ENCODE measurements at regions not wholly inside any gene's neighbourhood (a gene's known extent, or its start where the extent isn't known, plus 50 kb on each side); places are given as distances from the start of the nearest gene placed in this dataset.

DNA sequence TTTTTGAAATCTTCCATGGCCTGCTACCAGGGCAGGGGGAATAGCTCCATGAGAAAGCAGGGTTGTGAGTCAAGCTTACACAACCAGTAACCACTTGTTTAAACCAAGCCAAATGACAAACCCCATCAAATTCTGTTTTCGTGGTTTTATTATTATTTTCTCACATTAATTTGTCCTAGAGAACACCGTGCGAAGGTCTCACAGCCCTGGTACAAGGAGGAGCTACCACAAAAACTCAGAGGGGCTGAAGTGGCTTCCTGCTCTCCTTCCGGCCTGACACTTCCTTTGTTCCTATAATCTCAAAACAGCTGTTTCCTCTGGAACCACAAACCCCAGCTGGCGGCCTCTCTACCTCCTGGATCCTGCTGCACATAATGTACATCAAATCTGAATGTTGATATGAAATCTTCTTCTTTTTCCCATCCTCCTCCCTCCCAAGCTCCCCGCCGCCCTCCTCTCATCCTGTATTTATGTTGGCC is 375.9 kb downstream of the MCTP2 start:
- DNase-seq = no peak

- DNase-seq = no peak
These were observed 378.7 kb downstream of the MCTP2 start for GRCh38 chr15:94610069-94610468.

DNA sequence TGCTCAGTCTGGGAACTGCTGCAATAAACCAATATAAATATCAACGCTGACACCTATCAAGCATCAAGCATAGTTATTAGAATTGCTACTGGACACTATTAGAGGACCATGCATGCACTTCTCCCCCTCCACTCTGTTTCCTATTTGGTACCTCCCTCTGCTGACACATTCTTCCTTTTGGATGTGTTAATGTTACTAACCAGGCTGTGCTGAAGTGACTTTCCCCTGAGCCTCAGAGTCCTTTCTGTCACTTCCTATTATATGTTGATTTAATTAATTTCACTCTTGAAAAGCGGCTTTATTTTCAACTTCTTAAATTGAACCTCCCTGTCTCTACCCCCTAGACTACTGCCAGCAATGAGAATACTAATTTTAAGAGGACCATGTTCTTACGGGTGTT is 379.1 kb downstream of the MCTP2 start:
- no peak for DNase-seq

DNA sequence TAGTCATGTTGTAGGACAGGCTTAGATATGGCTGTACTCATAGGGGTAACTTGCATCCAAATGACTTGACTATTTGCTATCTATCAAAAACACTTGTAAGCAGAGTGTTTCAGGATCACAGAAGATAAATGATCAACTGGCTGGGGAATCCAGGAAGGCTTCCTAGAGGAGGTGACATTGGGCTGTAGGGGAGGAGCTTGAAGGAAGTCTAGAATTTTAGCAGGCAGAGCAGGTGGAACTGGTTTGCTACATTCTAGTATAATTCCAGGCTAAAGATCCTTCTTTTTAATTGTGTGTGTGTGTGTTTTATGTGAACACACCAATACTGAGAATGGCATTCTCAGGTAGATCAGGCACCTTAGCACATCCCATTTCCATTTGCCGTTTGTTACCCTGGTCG is 380.3 kb downstream of the MCTP2 start:
- DNase-seq = no peak

GRCh38 chr15:94615688-94616087 is 384.3 kb downstream of the MCTP2 start:
- no peak for DNase-seq

GRCh38 chr15:94620632-94621031 is 389.3 kb downstream of the MCTP2 start:
- no peak for DNase-seq

GRCh38 chr15:94621736-94622135 is 390.4 kb downstream of the MCTP2 start:
- DNase-seq = no peak

DNA sequence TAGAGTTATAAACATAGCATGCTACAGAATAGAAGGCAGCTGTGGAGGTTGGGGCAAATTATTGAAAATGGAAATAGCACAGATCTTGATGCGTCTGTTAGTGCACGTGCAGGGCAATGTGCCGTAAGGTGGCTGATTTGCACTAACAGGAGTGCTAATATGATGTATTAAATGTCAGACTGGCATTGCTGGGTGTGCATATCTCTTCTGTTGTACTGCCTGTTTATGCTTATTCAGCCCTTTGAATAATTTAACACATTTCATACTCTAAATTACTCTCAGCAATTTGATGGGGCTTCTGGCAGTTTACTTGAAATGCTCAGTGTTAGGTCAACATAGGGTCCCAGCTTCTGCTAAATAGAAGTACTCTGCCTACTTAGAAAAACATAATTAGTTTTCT is 395.6 kb downstream of the MCTP2 start:
- DNase-seq = no peak

GRCh38 chr15:94631608-94632007 is 400.2 kb downstream of the MCTP2 start:
- DNase-seq = no peak

GRCh38 chr15:94638183-94638582 is 406.8 kb downstream of the MCTP2 start:
- DNase-seq = no peak

DNA sequence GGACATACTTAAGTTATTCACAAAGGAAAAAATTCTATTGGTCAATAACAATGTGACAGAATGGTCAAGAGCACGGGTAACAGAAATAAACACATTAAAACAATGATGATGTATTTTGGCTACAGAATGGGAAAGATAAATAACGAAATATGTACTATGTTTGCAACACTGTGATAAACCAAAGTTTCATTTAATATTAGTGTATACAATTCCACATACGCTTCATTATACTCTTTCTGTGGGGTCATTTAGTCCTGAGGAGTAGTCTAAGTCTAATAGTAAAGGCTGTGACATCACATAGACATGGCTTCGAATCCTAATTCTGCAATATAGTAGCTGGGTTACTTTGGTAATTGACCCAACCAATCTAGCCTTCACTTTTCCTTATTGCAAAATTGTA is 408.3 kb downstream of the MCTP2 start:
- DNase-seq = no peak

DNA sequence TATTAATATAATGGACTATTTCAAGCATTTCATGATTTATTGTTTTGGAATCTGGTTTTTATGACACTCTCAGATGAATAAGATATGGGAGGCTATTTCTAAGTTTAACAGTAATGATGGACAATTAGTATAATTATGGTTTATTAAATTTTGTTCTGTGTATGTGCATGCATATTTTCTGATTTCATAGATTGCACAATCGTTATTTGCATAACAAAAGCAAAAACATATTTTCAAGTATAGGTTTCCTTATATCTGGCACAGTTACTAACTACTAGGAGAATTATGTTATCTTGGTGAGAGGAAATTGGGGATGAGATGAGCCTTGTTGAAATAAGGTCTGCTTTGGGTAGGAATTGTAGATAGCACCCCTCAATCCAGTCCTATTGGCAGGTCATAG is 413.1 kb downstream of the MCTP2 start:
- DNase-seq = no peak

DNA sequence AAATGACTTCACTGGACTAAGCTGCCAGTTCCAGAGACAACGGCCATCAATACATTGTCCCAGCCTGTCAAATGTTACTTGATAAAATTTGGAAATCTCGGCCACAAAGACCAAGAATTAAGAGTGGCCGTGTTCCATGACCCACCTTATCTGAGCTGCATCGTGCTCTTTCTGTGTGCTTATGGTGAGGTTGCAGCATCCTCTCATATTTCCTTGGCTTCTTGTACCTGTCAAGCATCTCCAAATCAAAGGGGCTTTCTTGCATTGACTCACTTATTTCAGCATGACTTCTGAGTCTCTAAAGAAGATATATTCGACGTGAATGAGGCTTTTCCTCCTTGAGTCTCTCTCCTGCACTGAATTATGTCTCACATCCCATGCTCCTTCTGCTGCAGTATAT is 421.7 kb downstream of the MCTP2 start:
- DNase-seq = no peak

- DNase-seq = no peak
These were observed 424.0 kb downstream of the MCTP2 start for GRCh38 chr15:94655249-94655880.

DNA sequence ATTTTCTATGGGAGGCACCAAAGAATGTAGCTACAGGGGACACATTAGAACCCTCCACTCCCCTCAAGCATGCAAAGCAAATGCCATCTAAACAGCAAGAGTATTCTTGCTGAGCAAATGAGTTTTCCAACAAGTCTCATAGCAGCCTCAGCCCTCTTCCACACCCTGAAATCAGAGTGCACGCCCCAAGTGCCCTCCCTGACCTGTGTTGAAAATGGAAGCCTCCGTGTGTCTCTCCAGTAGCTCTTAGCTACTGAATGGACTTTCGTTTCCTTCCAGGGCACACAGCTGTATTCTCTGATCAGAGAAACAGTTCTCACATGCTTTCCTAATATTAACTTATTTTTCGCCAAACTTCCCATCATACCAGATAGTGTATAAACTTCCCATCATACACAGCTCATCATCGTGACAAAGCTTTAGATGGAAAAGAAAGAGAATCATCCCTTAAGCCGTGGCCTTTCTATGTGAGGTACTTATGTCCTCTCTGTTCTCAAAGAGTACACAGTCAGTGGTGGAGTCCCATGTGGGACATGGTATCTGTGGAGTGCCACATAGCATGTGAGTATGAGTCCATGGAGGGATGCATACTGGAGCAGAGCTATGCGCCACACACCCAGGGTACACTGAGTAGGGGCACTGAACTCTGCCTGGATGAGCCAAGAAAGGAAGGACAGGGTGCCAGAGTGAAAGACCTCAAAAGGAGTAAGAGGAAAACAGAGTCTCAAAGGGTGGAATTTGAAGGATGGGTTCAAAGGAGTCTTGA is 434.5 kb downstream of the MCTP2 start:
- DNase-seq = no peak

DNA sequence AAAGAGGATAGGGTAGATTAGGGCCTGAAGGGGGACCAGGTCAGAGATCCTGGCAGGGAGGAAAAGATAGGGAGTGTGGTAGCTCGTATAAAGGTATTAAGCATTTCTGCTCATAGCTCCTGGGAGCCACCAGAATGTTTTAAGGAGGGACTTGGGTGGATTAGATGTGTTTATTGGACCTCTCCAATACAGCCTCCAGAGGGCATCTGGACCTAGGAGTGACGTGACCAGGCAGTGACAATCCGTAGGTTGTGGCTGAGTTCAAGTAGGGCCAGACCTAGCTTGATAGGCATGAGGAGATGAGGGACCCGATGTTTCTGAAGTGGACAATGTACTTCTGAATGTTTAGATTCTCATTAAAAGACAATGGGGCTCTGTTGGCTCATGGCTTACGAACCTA is 435.2 kb downstream of the MCTP2 start:
- no peak for DNase-seq

DNA sequence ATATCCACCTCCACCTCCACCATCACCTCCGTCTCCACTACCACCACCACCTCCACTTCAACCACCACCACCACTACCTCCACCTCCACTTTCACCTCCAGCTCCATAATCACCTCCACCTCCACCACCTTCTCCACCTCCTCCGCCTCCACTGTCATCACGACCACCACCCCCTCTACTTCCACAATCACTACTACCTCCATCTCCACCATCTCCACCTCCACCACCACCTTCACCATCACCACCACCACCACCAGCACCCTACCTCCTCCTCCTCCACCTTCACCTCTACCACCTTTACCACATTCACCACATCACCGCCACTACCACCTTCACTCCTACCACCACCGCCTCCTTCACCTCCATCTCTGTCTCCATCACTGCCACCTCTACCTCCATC is 435.7 kb downstream of the MCTP2 start:
- no peak for DNase-seq

GRCh38 chr15:94670438-94671034 is 439.2 kb downstream of the MCTP2 start:
- peak in 1 of 2 experiments; percentile 1 for DNase-seq

DNA sequence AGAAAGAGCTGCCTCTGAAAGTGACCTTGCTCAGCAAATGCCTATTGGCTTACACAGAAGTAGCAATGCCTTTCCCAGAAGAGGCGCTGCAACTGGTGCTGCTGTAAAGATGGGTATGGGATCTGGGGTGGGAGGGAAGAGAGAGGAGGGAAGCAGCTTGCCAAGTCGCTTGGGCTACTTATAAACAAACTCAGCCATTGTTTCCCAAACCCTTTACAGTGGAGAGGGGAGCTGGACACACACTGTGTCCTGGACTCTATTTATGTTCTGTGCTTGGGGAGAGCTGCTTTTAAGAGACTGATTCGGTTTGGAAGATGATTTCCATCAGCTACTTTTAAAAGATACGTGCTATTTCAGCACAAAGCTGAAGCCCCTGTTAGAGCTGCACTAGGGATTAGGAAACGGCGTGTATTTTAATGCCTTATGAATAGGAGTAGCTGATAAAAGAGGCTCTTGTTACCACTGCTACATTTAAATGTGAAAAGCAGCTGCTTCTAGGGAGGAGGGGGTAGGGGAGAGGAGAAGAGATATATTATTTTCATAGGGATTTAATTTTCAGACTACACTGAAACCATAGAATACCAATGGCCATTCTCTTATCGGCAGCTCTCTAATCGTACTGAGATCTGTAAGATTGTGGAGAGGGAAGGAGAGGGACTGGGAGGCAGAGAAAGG is 440.6 kb downstream of the MCTP2 start:
- DNase-seq = no peak

GRCh38 chr15:94673801-94674200 is 442.4 kb downstream of the MCTP2 start:
- no peak for DNase-seq

- DNase-seq = no peak
These were observed 442.9 kb downstream of the MCTP2 start for GRCh38 chr15:94674296-94674695.

DNA sequence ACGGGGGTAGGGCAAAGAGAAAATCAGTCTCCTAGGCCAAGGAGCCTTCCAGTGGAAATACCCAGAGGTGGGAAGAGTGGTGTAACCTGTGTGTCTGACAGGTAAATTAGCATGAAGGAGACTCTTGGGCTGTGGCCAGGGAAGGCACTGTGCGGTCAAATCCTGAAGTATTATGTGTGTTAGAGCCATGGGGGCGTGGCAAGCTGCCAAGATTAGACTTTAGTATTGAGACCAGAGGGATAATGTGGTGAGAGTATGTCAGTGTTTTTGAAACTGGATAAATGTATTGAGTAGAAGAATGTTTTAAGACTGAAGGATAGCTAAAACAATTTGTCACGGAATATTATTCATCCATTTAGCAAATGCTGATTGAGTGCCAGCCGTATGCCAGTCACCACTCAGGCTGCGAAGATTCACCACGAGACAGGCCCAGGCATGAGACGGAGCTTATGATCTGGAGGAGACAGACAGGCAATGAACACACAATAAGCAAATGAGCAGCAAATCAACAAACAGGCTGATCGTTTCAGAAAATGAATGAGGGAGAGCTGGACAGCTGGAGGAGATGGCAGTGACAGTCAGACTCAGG is 445.9 kb downstream of the MCTP2 start:
- DNase-seq = no peak

GRCh38 chr15:94682171-94682570 is 450.8 kb downstream of the MCTP2 start:
- DNase-seq = no peak
